Liver (tissue), 8 donors: ENCODE measurements at regions not wholly inside any gene's neighbourhood (a gene's known extent, or its start where the extent isn't known, plus 50 kb on each side); places are given as distances from the start of the nearest gene placed in this dataset.
"Not testable (repeated sequence)": the region's sequence is repeated elsewhere in the genome, so short reads cannot be mapped to it uniquely, and the experiment has no call there.

Experiments used
- DNase-seq: peaks from one replicate; pipeline ENCODE4 v3.0.0-alpha.2; 2017; ENCODE audit warnings: low spot score
- H3K27ac ChIP-seq, 2 donors: one replicate each; pipeline ENCODE4 v1.7.0; 2013; ENCODE audit warnings: inconsistent platforms in 2 of 2, low read length in 2 of 2, control low read depth in 1 of 2, low read depth in 1 of 2, mild to moderate bottlenecking in 1 of 2
- H3K27me3 ChIP-seq, 4 donors: one replicate each; pipeline versions ENCODE4 v1.6.1 to v1.7.0; 2013; ENCODE audit warnings: low read length in 3 of 4, inconsistent platforms in 1 of 4, mild to moderate bottlenecking in 1 of 4, moderate library complexity in 1 of 4; ENCODE audit not compliant: control insufficient read depth in 4 of 4, insufficient read depth in 4 of 4
- H3K36me3 ChIP-seq, 4 donors: one replicate each; pipeline versions ENCODE4 v1.6.1 to v1.7.0; 2013; ENCODE audit warnings: low read length in 3 of 4, mild to moderate bottlenecking in 3 of 4, low read depth in 1 of 4, moderate library complexity in 1 of 4; ENCODE audit not compliant: control insufficient read depth in 4 of 4, insufficient read depth in 3 of 4
- H3K4me1 ChIP-seq, 4 donors: one replicate each; pipeline versions ENCODE4 v1.6.1 to v1.7.0; 2013; ENCODE audit warnings: low read length in 3 of 4, mild to moderate bottlenecking in 3 of 4, moderate library complexity in 1 of 4; ENCODE audit not compliant: control insufficient read depth in 4 of 4, insufficient read depth in 4 of 4
- H3K4me3 ChIP-seq, 3 donors: one replicate each; pipeline versions ENCODE4 v1.6.1 to v1.7.0; 2013; ENCODE audit warnings: low read length in 3 of 3, control low read depth in 1 of 3, low read depth in 1 of 3, mild to moderate bottlenecking in 1 of 3
- H3K9ac ChIP-seq, 2 donors: one replicate each; pipeline ENCODE4 v1.7.0; 2013; ENCODE audit warnings: low read length in 2 of 2, mild to moderate bottlenecking in 2 of 2, moderate library complexity in 2 of 2, control low read depth in 1 of 2, low read depth in 1 of 2
- H3K9me3 ChIP-seq, 4 donors: one replicate each; pipeline versions ENCODE4 v1.6.1 to v1.7.0; 2013; ENCODE audit warnings: low read length in 3 of 4; ENCODE audit not compliant: control insufficient read depth in 4 of 4
- EGR1 ChIP-seq, 2 donors: IDR thresholded peaks; 2 replicates each; pipeline ENCODE4 v1.6.1; 2016 to 2018; ENCODE audit warnings: antibody characterized with exemption in 2 of 2, low read depth in 2 of 2
- FOXA1 ChIP-seq: IDR thresholded peaks from 2 replicates; pipeline ENCODE4 v1.6.1; 2016; ENCODE audit warnings: antibody characterized with exemption
- FOXA2 ChIP-seq: IDR thresholded peaks from 2 replicates; pipeline ENCODE4 v1.6.1; 2016; ENCODE audit warnings: antibody characterized with exemption
- GABPA ChIP-seq, 2 donors: IDR thresholded peaks in 1 of 2; conservative IDR thresholded peaks in 1 of 2; 2 replicates each; pipeline ENCODE4 v1.6.1; 2016; ENCODE audit warnings: antibody characterized with exemption in 2 of 2, mild to moderate bottlenecking in 1 of 2, moderate library complexity in 1 of 2
- HNF4A ChIP-seq, 2 donors: conservative IDR thresholded peaks; 2 replicates each; pipeline ENCODE4 v1.6.1; 2016; ENCODE audit warnings: antibody characterized with exemption in 2 of 2, mild to moderate bottlenecking in 2 of 2
- HNF4G ChIP-seq: IDR thresholded peaks from 2 replicates; pipeline ENCODE4 v1.6.1; 2016; ENCODE audit warnings: antibody characterized with exemption
- JUND ChIP-seq, 2 donors: IDR thresholded peaks; 2 replicates each; pipeline ENCODE4 v1.6.1; 2016; ENCODE audit warnings: antibody characterized with exemption in 2 of 2
- NR2F2 ChIP-seq: IDR thresholded peaks from 2 replicates; pipeline ENCODE4 v1.6.1; 2016; ENCODE audit warnings: antibody characterized with exemption
- RAD21 ChIP-seq, 2 donors: IDR thresholded peaks; 2 replicates each; pipeline ENCODE4 v1.6.1; 2016; ENCODE audit warnings: antibody characterized with exemption in 2 of 2, mild to moderate bottlenecking in 2 of 2
- RXRA ChIP-seq, 2 donors: IDR thresholded peaks; 2 replicates each; pipeline ENCODE4 v1.6.1; 2017 to 2018; ENCODE audit warnings: antibody characterized with exemption in 2 of 2, mild to moderate bottlenecking in 1 of 2
- SP1 ChIP-seq: IDR thresholded peaks from 2 replicates; pipeline ENCODE4 v1.6.1; 2018; ENCODE audit warnings: antibody characterized with exemption, mild to moderate bottlenecking
- TAF1 ChIP-seq: conservative IDR thresholded peaks from 2 replicates; pipeline ENCODE4 v1.6.1; 2016; ENCODE audit warnings: antibody characterized with exemption, mild to moderate bottlenecking
- YY1 ChIP-seq: IDR thresholded peaks from 2 replicates; pipeline ENCODE4 v1.6.1; 2016; ENCODE audit warnings: antibody characterized with exemption, mild to moderate bottlenecking
- WGBS: extraction: QIAGEN DNeasy Blood & Tissue Kit; methylation state at CpG from one replicate; pipeline ENCODE4 v1.1.7; 2013; 5-methylcytosine and 5-hydroxymethylcytosine counted together
- TF ChIP-seq, protein P1 (sequence below): IDR thresholded peaks from 2 replicates; pipeline ENCODE4 v1.6.1; 2016; ENCODE audit warnings: antibody characterized with exemption, mild to moderate bottlenecking
- TF ChIP-seq, protein P2 (sequence below): fragments of 150-350 bp; IDR thresholded peaks from 2 replicates; pipeline ENCODE4 v1.5.1; 2017; ENCODE audit warnings: improper control_type of control experiment, low read depth, low read length; ENCODE audit not compliant: missing input control
- TF ChIP-seq, protein P3 (sequence below): IDR thresholded peaks from 2 replicates; pipeline ENCODE4 v1.6.1; 2016; ENCODE audit warnings: antibody characterized with exemption
- TF ChIP-seq, protein P4 (sequence below): IDR thresholded peaks from 2 replicates; pipeline ENCODE4 v1.6.1; 2016; ENCODE audit warnings: antibody characterized with exemption
- TF ChIP-seq, protein P5 (sequence below): IDR thresholded peaks from 2 replicates; pipeline ENCODE4 v1.6.1; 2016; ENCODE audit warnings: antibody characterized with exemption
- donor health status: healthy.
- donor health status: healthy.
- donor health status: healthy.
- donor health status: healthy.
- donor health status: healthy.

DNA sequence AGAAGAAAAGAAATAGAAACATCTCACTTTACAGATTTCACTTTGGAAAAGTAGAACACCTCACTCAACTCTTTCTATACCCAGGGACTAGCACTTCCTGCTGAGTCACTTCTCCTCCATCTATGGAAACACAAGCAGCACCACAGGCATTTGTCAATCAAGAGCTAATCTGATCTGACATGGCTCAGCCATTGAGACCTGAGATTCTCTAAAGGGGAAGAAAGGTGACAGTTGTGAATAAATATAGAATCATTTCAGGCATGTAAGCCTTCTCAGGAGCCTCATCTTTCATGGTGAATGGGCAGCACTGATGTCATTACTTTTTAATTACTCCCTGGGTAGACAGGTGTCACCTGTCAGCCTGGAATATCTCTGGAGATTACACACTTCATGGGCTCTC lies 559.8 kb downstream of the HINT1 start:
- TF ChIP-seq, protein P1, sequence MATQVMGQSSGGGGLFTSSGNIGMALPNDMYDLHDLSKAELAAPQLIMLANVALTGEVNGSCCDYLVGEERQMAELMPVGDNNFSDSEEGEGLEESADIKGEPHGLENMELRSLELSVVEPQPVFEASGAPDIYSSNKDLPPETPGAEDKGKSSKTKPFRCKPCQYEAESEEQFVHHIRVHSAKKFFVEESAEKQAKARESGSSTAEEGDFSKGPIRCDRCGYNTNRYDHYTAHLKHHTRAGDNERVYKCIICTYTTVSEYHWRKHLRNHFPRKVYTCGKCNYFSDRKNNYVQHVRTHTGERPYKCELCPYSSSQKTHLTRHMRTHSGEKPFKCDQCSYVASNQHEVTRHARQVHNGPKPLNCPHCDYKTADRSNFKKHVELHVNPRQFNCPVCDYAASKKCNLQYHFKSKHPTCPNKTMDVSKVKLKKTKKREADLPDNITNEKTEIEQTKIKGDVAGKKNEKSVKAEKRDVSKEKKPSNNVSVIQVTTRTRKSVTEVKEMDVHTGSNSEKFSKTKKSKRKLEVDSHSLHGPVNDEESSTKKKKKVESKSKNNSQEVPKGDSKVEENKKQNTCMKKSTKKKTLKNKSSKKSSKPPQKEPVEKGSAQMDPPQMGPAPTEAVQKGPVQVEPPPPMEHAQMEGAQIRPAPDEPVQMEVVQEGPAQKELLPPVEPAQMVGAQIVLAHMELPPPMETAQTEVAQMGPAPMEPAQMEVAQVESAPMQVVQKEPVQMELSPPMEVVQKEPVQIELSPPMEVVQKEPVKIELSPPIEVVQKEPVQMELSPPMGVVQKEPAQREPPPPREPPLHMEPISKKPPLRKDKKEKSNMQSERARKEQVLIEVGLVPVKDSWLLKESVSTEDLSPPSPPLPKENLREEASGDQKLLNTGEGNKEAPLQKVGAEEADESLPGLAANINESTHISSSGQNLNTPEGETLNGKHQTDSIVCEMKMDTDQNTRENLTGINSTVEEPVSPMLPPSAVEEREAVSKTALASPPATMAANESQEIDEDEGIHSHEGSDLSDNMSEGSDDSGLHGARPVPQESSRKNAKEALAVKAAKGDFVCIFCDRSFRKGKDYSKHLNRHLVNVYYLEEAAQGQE, result no peak
- TF ChIP-seq, protein P2, sequence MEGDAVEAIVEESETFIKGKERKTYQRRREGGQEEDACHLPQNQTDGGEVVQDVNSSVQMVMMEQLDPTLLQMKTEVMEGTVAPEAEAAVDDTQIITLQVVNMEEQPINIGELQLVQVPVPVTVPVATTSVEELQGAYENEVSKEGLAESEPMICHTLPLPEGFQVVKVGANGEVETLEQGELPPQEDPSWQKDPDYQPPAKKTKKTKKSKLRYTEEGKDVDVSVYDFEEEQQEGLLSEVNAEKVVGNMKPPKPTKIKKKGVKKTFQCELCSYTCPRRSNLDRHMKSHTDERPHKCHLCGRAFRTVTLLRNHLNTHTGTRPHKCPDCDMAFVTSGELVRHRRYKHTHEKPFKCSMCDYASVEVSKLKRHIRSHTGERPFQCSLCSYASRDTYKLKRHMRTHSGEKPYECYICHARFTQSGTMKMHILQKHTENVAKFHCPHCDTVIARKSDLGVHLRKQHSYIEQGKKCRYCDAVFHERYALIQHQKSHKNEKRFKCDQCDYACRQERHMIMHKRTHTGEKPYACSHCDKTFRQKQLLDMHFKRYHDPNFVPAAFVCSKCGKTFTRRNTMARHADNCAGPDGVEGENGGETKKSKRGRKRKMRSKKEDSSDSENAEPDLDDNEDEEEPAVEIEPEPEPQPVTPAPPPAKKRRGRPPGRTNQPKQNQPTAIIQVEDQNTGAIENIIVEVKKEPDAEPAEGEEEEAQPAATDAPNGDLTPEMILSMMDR, result no peak
- TF ChIP-seq, protein P3, sequence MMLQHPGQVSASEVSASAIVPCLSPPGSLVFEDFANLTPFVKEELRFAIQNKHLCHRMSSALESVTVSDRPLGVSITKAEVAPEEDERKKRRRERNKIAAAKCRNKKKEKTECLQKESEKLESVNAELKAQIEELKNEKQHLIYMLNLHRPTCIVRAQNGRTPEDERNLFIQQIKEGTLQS, result no peak
- TF ChIP-seq NR2F2 (no peak), FOXA2 (no peak), RAD21 (IDR thresholded peaks at IDR 0.05) (no peak), HNF4A (conservative IDR thresholded peaks at IDR 0.05) (no peak), RXRA (IDR thresholded peaks at IDR 0.05) (no peak), TAF1 (no peak), GABPA (IDR thresholded peaks at IDR 0.05 in 1 of 2, conservative IDR thresholded peaks at IDR 0.05 in 1 of 2) (no peak), EGR1 (IDR thresholded peaks at IDR 0.05; ENCODE audit: low read depth in 2 of 2) (no peak), FOXA1 (no peak), JUND (IDR thresholded peaks at IDR 0.05) (no peak), YY1 (no peak), SP1 (no peak), HNF4G (no peak)
- TF ChIP-seq, protein P4, sequence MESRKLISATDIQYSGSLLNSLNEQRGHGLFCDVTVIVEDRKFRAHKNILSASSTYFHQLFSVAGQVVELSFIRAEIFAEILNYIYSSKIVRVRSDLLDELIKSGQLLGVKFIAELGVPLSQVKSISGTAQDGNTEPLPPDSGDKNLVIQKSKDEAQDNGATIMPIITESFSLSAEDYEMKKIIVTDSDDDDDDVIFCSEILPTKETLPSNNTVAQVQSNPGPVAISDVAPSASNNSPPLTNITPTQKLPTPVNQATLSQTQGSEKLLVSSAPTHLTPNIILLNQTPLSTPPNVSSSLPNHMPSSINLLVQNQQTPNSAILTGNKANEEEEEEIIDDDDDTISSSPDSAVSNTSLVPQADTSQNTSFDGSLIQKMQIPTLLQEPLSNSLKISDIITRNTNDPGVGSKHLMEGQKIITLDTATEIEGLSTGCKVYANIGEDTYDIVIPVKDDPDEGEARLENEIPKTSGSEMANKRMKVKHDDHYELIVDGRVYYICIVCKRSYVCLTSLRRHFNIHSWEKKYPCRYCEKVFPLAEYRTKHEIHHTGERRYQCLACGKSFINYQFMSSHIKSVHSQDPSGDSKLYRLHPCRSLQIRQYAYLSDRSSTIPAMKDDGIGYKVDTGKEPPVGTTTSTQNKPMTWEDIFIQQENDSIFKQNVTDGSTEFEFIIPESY, result no peak
- TF ChIP-seq, protein P5, sequence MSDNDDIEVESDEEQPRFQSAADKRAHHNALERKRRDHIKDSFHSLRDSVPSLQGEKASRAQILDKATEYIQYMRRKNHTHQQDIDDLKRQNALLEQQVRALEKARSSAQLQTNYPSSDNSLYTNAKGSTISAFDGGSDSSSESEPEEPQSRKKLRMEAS, result no peak
- no peak for DNase-seq
- Histone ChIP-seq H3K4me1 (no peaks in the 10 kb centered on the region), H3K36me3 (no peaks in the 10 kb centered on the region), H3K9me3 (peaks cover 0 to 1% (median 0%) of the 10 kb centered on the region in 4 donors), H3K27me3 (no peaks in the 10 kb centered on the region), H3K27ac (no peak overlapping the region), H3K9ac (no peak overlapping the region), H3K4me3 (no peak overlapping the region)

DNA sequence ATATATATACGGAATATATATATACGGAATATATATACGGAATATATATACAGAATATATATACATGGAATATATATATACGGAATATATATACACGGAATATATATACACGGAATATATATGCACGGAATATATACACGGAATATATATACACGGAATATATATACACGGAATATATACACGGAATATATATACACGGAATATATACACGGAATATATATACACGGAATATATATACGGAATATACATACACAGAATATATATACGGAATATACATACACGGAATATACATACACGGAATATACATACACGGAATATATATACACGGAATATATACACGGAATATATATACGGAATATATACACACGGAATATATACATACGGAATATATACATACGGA lies 568.4 kb downstream of the HINT1 start:
- not testable (repeated sequence) for H3K36me3 ChIP-seq, H3K4me3 ChIP-seq, H3K4me1 ChIP-seq, H3K9ac ChIP-seq, DNase-seq, H3K9me3 ChIP-seq, H3K27me3 ChIP-seq, H3K27ac ChIP-seq
- WGBS, result 83% methylated on average over 25 of the region's 25 CpGs
